Spleen (tissue), 11 donors: ENCODE measurements at regions not wholly inside any gene's neighbourhood (a gene's known extent, or its start where the extent isn't known, plus 50 kb on each side); places are given as distances from the start of the nearest gene placed in this dataset.

Experiments used
- DNase-seq: peaks from one replicate; pipeline ENCODE4 v3.0.0-alpha.2; 2020
- H3K27ac ChIP-seq, 8 donors: fragments of 200-600 bp; sonication (generic) in 7 of 8; 1 replicate in 4 of 8; 2 replicates in 4 of 8; pipeline versions ENCODE4 v1.5.0 to v1.8.0; 2016 to 2021; ENCODE audit warnings: inconsistent platforms in 4 of 8, mild to moderate bottlenecking in 4 of 8, moderate library complexity in 1 of 8
- H3K27me3 ChIP-seq, 7 donors: fragments of 200-600 bp; sonication (generic) in 6 of 7; replicated peaks in 1 of 7; 1 replicate in 4 of 7; 2 replicates in 3 of 7; pipeline versions ENCODE4 v1.5.0 to v1.8.0; 2016 to 2021; ENCODE audit warnings: inconsistent platforms in 3 of 7, mild to moderate bottlenecking in 1 of 7
- H3K36me3 ChIP-seq, 6 donors: fragments of 200-600 bp; sonication (generic) in 5 of 6; 1 replicate in 4 of 6; 2 replicates in 2 of 6; pipeline versions ENCODE4 v1.5.0 to v1.8.0; 2016 to 2021; ENCODE audit warnings: inconsistent platforms in 2 of 6
- H3K4me1 ChIP-seq, 6 donors: fragments of 200-600 bp; sonication (generic) in 5 of 6; 1 replicate in 3 of 6; 2 replicates in 3 of 6; pipeline versions ENCODE4 v1.5.0 to v1.8.0; 2016 to 2021; ENCODE audit warnings: inconsistent platforms in 3 of 6
- H3K4me3 ChIP-seq, 8 donors: fragments of 200-600 bp; sonication (generic) in 7 of 8; 1 replicate in 4 of 8; 2 replicates in 4 of 8; pipeline versions ENCODE4 v1.5.0 to v1.8.0; 2016 to 2021; ENCODE audit warnings: inconsistent platforms in 4 of 8, mild to moderate bottlenecking in 4 of 8, moderate library complexity in 2 of 8
- H3K9me3 ChIP-seq, 8 donors: fragments of 200-600 bp; sonication (generic) in 7 of 8; 1 replicate in 4 of 8; 2 replicates in 4 of 8; pipeline versions ENCODE4 v1.5.0 to v1.8.0; 2016 to 2021; ENCODE audit warnings: inconsistent platforms in 4 of 8
- CTCF ChIP-seq, 11 experiments: fragments of 200-600 bp in 7 of 11; fragments of 450-650 bp in 4 of 11; sonication (generic) in 4 of 11; IDR thresholded peaks in 8 of 11; conservative IDR thresholded peaks in 3 of 11; 1 replicate in 7 of 11; 2 replicates in 4 of 11; pipeline versions ENCODE4 v1.4.0 to v1.8.0; 2016 to 2021; ENCODE audit warnings: antibody characterized with exemption in 11 of 11, inconsistent platforms in 4 of 11, mild to moderate bottlenecking in 1 of 11
- POLR2A ChIP-seq, 3 donors: fragments of 450-650 bp; IDR thresholded peaks; one replicate each; pipeline ENCODE4 v1.5.1; 2017; ENCODE audit warnings: antibody characterized with exemption in 3 of 3, mild to moderate bottlenecking in 1 of 3
- POLR2AphosphoS5 ChIP-seq, 3 donors: sonication (generic); formaldehyde crosslinking; IDR thresholded peaks; one replicate each; pipeline ENCODE4 v1.5.1; 2017; ENCODE audit warnings: antibody characterized with exemption in 3 of 3
- WGBS, 5 donors: extraction: QIAGEN DNeasy Blood & Tissue Kit in 3 of 5; methylation state at CpG; one replicate each; pipeline versions ENCODE4 v1.1.5 to v1.1.7; 2013 to 2018; 5-methylcytosine and 5-hydroxymethylcytosine counted together
- intact Hi-C: fragments of 100-400 bp; cut with DNase I; formaldehyde crosslinking; loops from one replicate; pipeline ENCODE4 v1.15.0; 2023; ENCODE audit warnings: low total_unique reads
- small RNA-seq, 4 donors: library from RNA; depleted of rRNA; stranded (forward); fragments of <200 nt; gene quantifications; one replicate each; pipeline ENCODE3, GENCODE V24; 2016
- donor health status: healthy with polysubstance abuse.
- donor health status: DM: no; HTN: no; CAD: no; lungs with moderate emphysema.
- donor health status: DM: no; HTN: no; CAD: no.
- donor health status: Bipolar disorder and iron deficiency.
- donor health status: healthy.
- donor health status: DM: no; HTN: no; CAD: no.
- donor health status: DM: yes; HTN: yes; CAD: no.

- Histone ChIP-seq H3K4me3 (no peak overlapping the region), H3K36me3 (no peaks in the 10 kb centered on the region), H3K27ac (no peak overlapping the region), H3K27me3 (no peaks in the 10 kb centered on the region), H3K4me1 (no peaks in the 10 kb centered on the region), H3K9me3 (peaks cover 0 to 14% (median 11%) of the 10 kb centered on the region in 8 donors)
- no peak for DNase-seq
- TF ChIP-seq POLR2A (IDR thresholded peaks at IDR 0.05): no peak
- no peak for TF ChIP-seq CTCF (IDR thresholded peaks at IDR 0.05 in 8 of 11, conservative IDR thresholded peaks at IDR 0.05 in 3 of 11)
- TF ChIP-seq POLR2AphosphoS5 (IDR thresholded peaks at IDR 0.05): no peak
- intact Hi-C loops: no loop called here
- WGBS, 5 donors: 49 to 64% (median 58%) methylated on average over 4 of the region's 4 CpGs
These were observed 59.3 kb upstream of the PLSCR5 start for GRCh38 chr3:146664403-146664802.

GRCh38 chr3:146658841-146659240 lies 53.7 kb upstream of the PLSCR5 start:
- intact Hi-C loops: no loop called here
- Histone ChIP-seq H3K27ac (no peak overlapping the region), H3K27me3 (no peaks in the 10 kb centered on the region), H3K4me3 (no peak overlapping the region), H3K4me1 (no peaks in the 10 kb centered on the region), H3K36me3 (no peaks in the 10 kb centered on the region), H3K9me3 (peaks cover 0 to 29% (median 20%) of the 10 kb centered on the region in 8 donors)
- 71 to 93% (median 88%) methylated on average over 2 of the region's 2 CpGs for WGBS, 5 donors
- DNase-seq: no peak
- TF ChIP-seq CTCF (IDR thresholded peaks at IDR 0.05 in 8 of 11, conservative IDR thresholded peaks at IDR 0.05 in 3 of 11) (no peak), POLR2AphosphoS5 (IDR thresholded peaks at IDR 0.05) (no peak), POLR2A (IDR thresholded peaks at IDR 0.05) (no peak)

- no peak for DNase-seq
- TF ChIP-seq POLR2A (IDR thresholded peaks at IDR 0.05) (no peak), POLR2AphosphoS5 (IDR thresholded peaks at IDR 0.05) (no peak), CTCF (IDR thresholded peaks at IDR 0.05 in 8 of 11, conservative IDR thresholded peaks at IDR 0.05 in 3 of 11) (no peak)
- intact Hi-C loops: no loop called here
- H3K4me3 ChIP-seq: no peak overlapping the region
- 68 to 80% (median 75%) methylated on average over 3 of the region's 3 CpGs for WGBS, 5 donors
- H3K36me3 ChIP-seq: no peaks in the 10 kb centered on the region
- no peak overlapping the region for H3K27ac ChIP-seq
- H3K4me1 ChIP-seq: no peaks in the 10 kb centered on the region
- peaks cover 0 to 26% (median 19%) of the 10 kb centered on the region in 8 donors for H3K9me3 ChIP-seq
- peaks cover 0 to 5% (median 0%) of the 10 kb centered on the region in 7 donors for H3K27me3 ChIP-seq
These were observed 50.3 kb upstream of the PLSCR5 start for GRCh38 chr3:146655333-146655996.

Small RNA genes in the stretch of these regions (small RNA-seq; reads per million reads assigned to genes)
- gene RNU6-505P: 0 reads per million in 4 donors
